ENCODE measurements at regions not wholly inside any gene's neighbourhood (a gene's known extent, or its start where the extent isn't known, plus 50 kb on each side); places are given as distances from the start of the nearest gene placed in this dataset.

GRCh38 chr1:24992761-24993211 lies 62.7 kb upstream of the RUNX3 start:
- TF ChIP-seq POLR2A (IDR thresholded peaks at IDR 0.05; ENCODE audit: low read length) (no peak), GATA1 (IDR thresholded peaks at IDR 0.05; ENCODE audit: low read depth, low read length) (no peak)
